SK-N-SH (cell line): ENCODE measurements at regions not wholly inside any gene's neighbourhood (a gene's known extent, or its start where the extent isn't known, plus 50 kb on each side); places are given as distances from the start of the nearest gene placed in this dataset.

Experiments used
- CTCF ChIA-PET: fragments of 300-600, 350-600 bp; formaldehyde crosslinking; extraction: SDS; loops from one replicate; lab custom pipeline; 2021; lab: Yijun Ruan, JAX
- POLR2A ChIA-PET: fragments of 350-600 bp; sonication (Branson Sonifier 250); formaldehyde crosslinking; extraction: SDS; loops from one replicate; lab custom pipeline; 2020; ENCODE audit warnings: antibody characterized with exemption, inconsistent platforms; lab: Yijun Ruan, JAX
- DNase-seq: peaks from one replicate; pipeline ENCODE4 v3.0.0; 2012
- H2AFZ ChIP-seq: fragments of 200-600 bp; sonication (generic); 2 replicates; pipeline ENCODE4 v1.8.1; 2016; ENCODE audit warnings: antibody characterized with exemption, mild to moderate bottlenecking, low read depth
- H3F3A ChIP-seq: fragments of 200-600 bp; sonication (generic); replicated peaks from 2 replicates; pipeline ENCODE3; 2016; ENCODE audit warnings: antibody characterized with exemption, mild to moderate bottlenecking; ENCODE audit not compliant: insufficient read depth
- H3K27ac ChIP-seq, 2 experiments: fragments of 200-500 bp in 1 of 2; fragments of 200-600 bp in 1 of 2; sonication (Bioruptor generic) in 1 of 2; sonication (generic), shearing (Covaris generic) in 1 of 2; 2 replicates each; pipeline versions ENCODE4 v1.5.1 to v1.6.1; 2014 to 2016; ENCODE audit warnings: low read depth in 2 of 2, inconsistent platforms in 1 of 2, low read length in 1 of 2, mild to moderate bottlenecking in 1 of 2, mixed read lengths in 1 of 2
- H3K27me3 ChIP-seq: fragments of 200-600 bp; sonication (generic), shearing (Covaris generic); 2 replicates; pipeline ENCODE4 v1.6.1; 2016; ENCODE audit warnings: mixed run types; ENCODE audit not compliant: insufficient read depth
- H3K36me3 ChIP-seq, 2 experiments: fragments of 200-500 bp in 1 of 2; fragments of 200-600 bp in 1 of 2; sonication (Bioruptor generic) in 1 of 2; sonication (generic) in 1 of 2; replicated peaks in 1 of 2; 2 replicates each; pipeline versions ENCODE3 to v1.5.1; 2014 to 2016; ENCODE audit warnings: low read length in 1 of 2, mild to moderate bottlenecking in 1 of 2; ENCODE audit not compliant: insufficient read depth in 2 of 2, control insufficient read depth in 1 of 2
- H3K4me1 ChIP-seq, 2 experiments: fragments of 200-500 bp in 1 of 2; fragments of 200-600 bp in 1 of 2; sonication (Bioruptor generic) in 1 of 2; sonication (generic), shearing (Covaris generic) in 1 of 2; 2 replicates each; pipeline versions ENCODE4 v1.5.1 to v1.6.1; 2014 to 2016; ENCODE audit warnings: low read depth in 1 of 2, low read length in 1 of 2, mixed run types in 1 of 2; ENCODE audit not compliant: insufficient read depth in 2 of 2, control insufficient read depth in 1 of 2
- H3K4me2 ChIP-seq: fragments of 200-600 bp; sonication (generic), shearing (Covaris generic); 2 replicates; pipeline ENCODE4 v1.6.1; 2017; ENCODE audit warnings: mixed run types
- H3K4me3 ChIP-seq, 2 experiments: fragments of 200-500 bp in 1 of 2; fragments of 200-600 bp in 1 of 2; sonication (Bioruptor generic) in 1 of 2; sonication (generic), shearing (Covaris generic) in 1 of 2; 2 replicates each; pipeline versions ENCODE4 v1.5.1 to v1.8.1; 2014 to 2016; ENCODE audit warnings: low read depth in 2 of 2, inconsistent platforms in 1 of 2, low read length in 1 of 2, mild to moderate bottlenecking in 1 of 2, mixed read lengths in 1 of 2, moderate library complexity in 1 of 2
- H3K79me2 ChIP-seq: fragments of 200-600 bp; sonication (generic); 2 replicates; pipeline ENCODE4 v1.8.1; 2017; ENCODE audit warnings: mild to moderate bottlenecking; ENCODE audit not compliant: insufficient read depth
- H3K9ac ChIP-seq: fragments of 200-600 bp; sonication (generic); 2 replicates; pipeline ENCODE4 v1.6.1; 2017; ENCODE audit warnings: mixed run types
- H3K9me2 ChIP-seq: fragments of 200-600 bp; sonication (generic); 2 replicates; pipeline ENCODE4 v1.6.1; 2017; ENCODE audit warnings: mixed run types
- H3K9me3 ChIP-seq: fragments of 200-600 bp; sonication (generic); 2 replicates; pipeline ENCODE4 v1.6.1; 2017; ENCODE audit warnings: mixed run types, mild to moderate bottlenecking, moderate library complexity
- H4K20me1 ChIP-seq: fragments of 200-600 bp; sonication (generic); 2 replicates; pipeline ENCODE4 v1.6.1; 2017; ENCODE audit warnings: mild to moderate bottlenecking, mixed run types; ENCODE audit not compliant: insufficient read depth
- CTCF ChIP-seq: fragments of 200-600 bp; sonication (generic); IDR thresholded peaks from 2 replicates; pipeline ENCODE4 v1.6.1; 2017; ENCODE audit warnings: antibody characterized with exemption, mild to moderate bottlenecking, moderate library complexity
- EZH2phosphoT487 ChIP-seq: fragments of 200-600 bp; sonication (generic); IDR thresholded peaks from 2 replicates; pipeline ENCODE4 v1.6.1; 2017; ENCODE audit warnings: low read depth, mixed run types, mild to moderate bottlenecking, antibody characterized with exemption, moderate library complexity, borderline replicate concordance
- FOSL2 ChIP-seq: IDR thresholded peaks from 2 replicates; pipeline ENCODE4 v1.4.0; 2012; ENCODE audit warnings: low read depth, mild to moderate bottlenecking, moderate library complexity, borderline replicate concordance
- GATA2 ChIP-seq: sonication (generic); formaldehyde crosslinking; IDR thresholded peaks from 2 replicates; pipeline ENCODE4 v1.5.0; 2020; ENCODE audit warnings: mild to moderate bottlenecking, missing genetic modification reagents
- IRF3 ChIP-seq: fragments of 150-350 bp; IDR thresholded peaks from 2 replicates; pipeline ENCODE4 v1.6.1; 2016; ENCODE audit warnings: mild to moderate bottlenecking, low read depth, low read length
- JUND ChIP-seq: IDR thresholded peaks from 2 replicates; pipeline ENCODE4 v1.4.0; 2012
- MAX ChIP-seq: IDR thresholded peaks from 2 replicates; pipeline ENCODE4 v1.4.0; 2012; ENCODE audit warnings: low read depth
- NRF1 ChIP-seq: IDR thresholded peaks from 2 replicates; pipeline ENCODE4 v1.6.1; 2012; ENCODE audit warnings: low read depth, mild to moderate bottlenecking, low read length
- POLR2AphosphoS5 ChIP-seq: IDR thresholded peaks from 2 replicates; pipeline ENCODE4 v1.6.1; 2012; ENCODE audit warnings: low read depth, low read length
- RAD21 ChIP-seq: IDR thresholded peaks from 2 replicates; pipeline ENCODE4 v1.6.1; 2012; ENCODE audit warnings: mild to moderate bottlenecking, low read length
- RCOR1 ChIP-seq: fragments of 150-350 bp; IDR thresholded peaks from 2 replicates; pipeline ENCODE4 v1.6.1; 2017; ENCODE audit warnings: antibody characterized with exemption, low read length
- RFX5 ChIP-seq: IDR thresholded peaks from 2 replicates; pipeline ENCODE4 v1.6.1; 2012; ENCODE audit warnings: mild to moderate bottlenecking, improper control_type of control experiment, low read length
- RXRA ChIP-seq: IDR thresholded peaks from 2 replicates; pipeline ENCODE4 v1.4.0; 2012; ENCODE audit warnings: low read depth, mild to moderate bottlenecking, borderline replicate concordance
- SIN3A ChIP-seq: IDR thresholded peaks from 2 replicates; pipeline ENCODE4 v1.6.1; 2012; ENCODE audit warnings: low read depth, mild to moderate bottlenecking, low read length, moderate library complexity, borderline replicate concordance
- SMC3 ChIP-seq: IDR thresholded peaks from 2 replicates; pipeline ENCODE4 v1.6.1; 2012; ENCODE audit warnings: low read depth, low read length, improper control_type of control experiment
- TCF12 ChIP-seq: IDR thresholded peaks from 2 replicates; pipeline ENCODE4 v1.4.0; 2012
- TEAD4 ChIP-seq: IDR thresholded peaks from 2 replicates; pipeline ENCODE4 v1.4.0; 2012; ENCODE audit warnings: mild to moderate bottlenecking, borderline replicate concordance; ENCODE audit not compliant: insufficient read depth
- USF2 ChIP-seq: fragments of 150-350 bp; IDR thresholded peaks from 2 replicates; pipeline ENCODE4 v1.6.1; 2017; ENCODE audit warnings: antibody characterized with exemption, low read length, low read depth, borderline replicate concordance
- WGBS: methylation state at CpG from one replicate; pipeline ENCODE4 v1.1.6; 2017; ENCODE audit warnings: low lambda C conversion rate; 5-methylcytosine and 5-hydroxymethylcytosine counted together

- Histone ChIP-seq H4K20me1 (no peaks in the 10 kb centered on the region), H3K4me3 (no peak overlapping the region), H3K27me3 (no peaks in the 10 kb centered on the region), H3K9ac (no peak overlapping the region), H3K9me3 (no peaks in the 10 kb centered on the region), H3K9me2 (no peaks in the 10 kb centered on the region), H3K4me1 (peaks cover 0 to 2% of the 10 kb centered on the region in 2 experiments; a peak in 1 of 4 replicates), H3K79me2 (no peaks in the 10 kb centered on the region), H3K4me2 (no peak overlapping the region), H2AFZ (no peak overlapping the region), H3K27ac (no peak overlapping the region), H3F3A (no peaks in the 10 kb centered on the region), H3K36me3 (no peaks in the 10 kb centered on the region)
- WGBS: 22% methylated on average over 4 of the region's 5 CpGs
- DNase-seq: no peak
- TF ChIP-seq JUND: no peak
- no peak for TF ChIP-seq NRF1
- no peak for TF ChIP-seq FOSL2
- no peak for TF ChIP-seq POLR2AphosphoS5
- no peak for TF ChIP-seq MAX
- TF ChIP-seq EZH2phosphoT487: no peak
- TF ChIP-seq TEAD4: no peak
- no peak for TF ChIP-seq RAD21
- TF ChIP-seq GATA2 (CRISPR knock-in tag): no peak
- no peak for TF ChIP-seq RXRA
- CTCF ChIA-PET: interaction anchor here (1.4 to 1.6 kb wide), 2 partner anchors 10 to 34 kb away, joined by 3 to 5 read pairs; no protein-coding TSS in a partner anchor
- POLR2A ChIA-PET: no interaction called here
Measured at GRCh38 chr1:181391301-181391900, 91.9 kb upstream of the CACNA1E start.

- no peaks in the 10 kb centered on the region for H3F3A ChIP-seq
- no peaks in the 10 kb centered on the region for H4K20me1 ChIP-seq
- H3K9me3 ChIP-seq: no peaks in the 10 kb centered on the region
- H3K4me3 ChIP-seq: no peak overlapping the region
- 73% methylated on average over 1 of the region's 1 CpG for WGBS
- H3K79me2 ChIP-seq: no peaks in the 10 kb centered on the region
- H3K9me2 ChIP-seq: no peaks in the 10 kb centered on the region
- POLR2A ChIA-PET: no interaction called here
- H3K27ac ChIP-seq: no peak overlapping the region
- CTCF ChIA-PET: interaction anchor here (0.9 kb wide), 1 partner anchor 33 kb away, joined by 3 read pairs; no protein-coding TSS in a partner anchor
- peaks cover 0 to 2% of the 10 kb centered on the region in 2 experiments; a peak in 1 of 4 replicates for H3K4me1 ChIP-seq
- no peak for DNase-seq
- H3K9ac ChIP-seq: no peak overlapping the region
- H3K4me2 ChIP-seq: no peak overlapping the region
- no peaks in the 10 kb centered on the region for H3K27me3 ChIP-seq
- H3K36me3 ChIP-seq: no peaks in the 10 kb centered on the region
- H2AFZ ChIP-seq: no peak overlapping the region
- TF ChIP-seq RFX5: no peak
Measured at GRCh38 chr1:181392133-181392532, 91.2 kb upstream of the CACNA1E start.

GRCh38 chr1:181392613-181393220, 90.6 kb upstream of the CACNA1E start:
- Histone ChIP-seq H3K9me3 (no peaks in the 10 kb centered on the region), H3K4me1 (peaks cover 0 to 2% of the 10 kb centered on the region in 2 experiments; a peak in 1 of 4 replicates), H3K27me3 (no peaks in the 10 kb centered on the region), H3K4me2 (no peak overlapping the region), H3K9ac (no peak overlapping the region), H3F3A (no peaks in the 10 kb centered on the region)
- ChIA-PET POLR2A (no interaction called here), CTCF (interaction anchor here (0.9 kb wide), 1 partner anchor 32 kb away, joined by 3 read pairs; no protein-coding TSS in a partner anchor)
- no peak for DNase-seq
- no peak for TF ChIP-seq SIN3A
- TF ChIP-seq USF2: no peak
- no peak for TF ChIP-seq TCF12
- no peak for TF ChIP-seq RCOR1
- no peak for TF ChIP-seq CTCF
- TF ChIP-seq NRF1: no peak
- no peak for TF ChIP-seq FOSL2
- TF ChIP-seq IRF3: no peak
- no peak for TF ChIP-seq SMC3
- TF ChIP-seq, all 33 proteins: peak for 0
- Histone ChIP-seq H3K9me2 (no peaks in the 10 kb centered on the region), H3K4me3 (no peak overlapping the region), H4K20me1 (no peaks in the 10 kb centered on the region), H3K36me3 (no peaks in the 10 kb centered on the region), H3K79me2 (no peaks in the 10 kb centered on the region), H3K27ac (no peak overlapping the region), H2AFZ (no peak overlapping the region)
- WGBS: 9% methylated on average over 1 of the region's 1 CpG
